ENCODE measurements at regions not wholly inside any gene's neighbourhood (a gene's known extent, or its start where the extent isn't known, plus 50 kb on each side); places are given as distances from the start of the nearest gene placed in this dataset.

GRCh38 chr1:201704439-201704792 is 124.5 kb upstream of the IPO9 start:
- Histone ChIP-seq H3K9ac (no peak overlapping the region), H3K79me2 (ENCODE audit: insufficient read depth) (peaks cover 98% of the 10 kb centered on the region)

GRCh38 chr1:201705389-201705788 is 123.6 kb upstream of the IPO9 start:
- H3K9me2 ChIP-seq, result no peaks in the 10 kb centered on the region
- H3K4me2 ChIP-seq, result 0 out of 2 replicates have a peak overlapping the region, but pooled peaks have one; percentile 1
- H3K79me2 ChIP-seq (ENCODE audit: insufficient read depth), result peaks cover 97% of the 10 kb centered on the region
- H3K27me3 ChIP-seq (ENCODE audit: insufficient read depth), result no peaks in the 10 kb centered on the region
- POLR2A ChIA-PET, result no interaction called here
- peaks cover 60% of the 10 kb centered on the region for H3F3A ChIP-seq (replicated peaks; ENCODE audit: insufficient read depth)
- TF ChIP-seq NFIC (IDR thresholded peaks at IDR 0.05; ENCODE audit: borderline replicate concordance), result no peak
- TF ChIP-seq USF1 (IDR thresholded peaks at IDR 0.05; ENCODE audit: borderline replicate concordance, low read depth), result no peak
- H3K9ac ChIP-seq, result no peak overlapping the region
- H4K20me1 ChIP-seq (ENCODE audit: insufficient read depth), result peaks cover 15% of the 10 kb centered on the region
- peaks cover 3 to 30% of the 10 kb centered on the region in 2 experiments for H3K36me3 ChIP-seq (replicated peaks in 1 of 2; ENCODE audit: control insufficient read depth in 1 of 2, insufficient read depth in 2 of 2, low read length in 1 of 2)
- H3K27ac ChIP-seq (ENCODE audit: low read depth in 2 of 2, low read length in 1 of 2), result peak overlapping the region in 1 of 2 experiments; percentile 98; a peak in 2 of 4 replicates
- no peak for DNase-seq
- no peaks in the 10 kb centered on the region for H3K9me3 ChIP-seq
- WGBS (ENCODE audit: low lambda C conversion rate), result 95% methylated on average over 9 of the region's 9 CpGs
- no peak overlapping the region for H3K4me3 ChIP-seq (ENCODE audit: low read depth in 2 of 2, low read length in 1 of 2)
- CTCF ChIA-PET, result interaction anchor here (0.7 to 35.0 kb wide), 21 partner anchors 9 to 192 kb away, joined by 3 to 827 read pairs (median 8); partner anchors contain the start of gene NAV1
- H3K4me1 ChIP-seq (ENCODE audit: control insufficient read depth in 1 of 2, insufficient read depth in 2 of 2, low read depth in 1 of 2, low read length in 1 of 2), result peaks cover 31 to 54% of the 10 kb centered on the region in 2 experiments
- H2AFZ ChIP-seq (ENCODE audit: low read depth), result no peak overlapping the region

More at GRCh38 chr1:201704439-201704792, 124.5 kb upstream of the IPO9 start:
- Histone ChIP-seq H3K9me2 (no peaks in the 10 kb centered on the region), H4K20me1 (ENCODE audit: insufficient read depth) (peaks cover 15% of the 10 kb centered on the region), H3K9me3 (no peaks in the 10 kb centered on the region), H3K4me1 (ENCODE audit: control insufficient read depth in 1 of 2, insufficient read depth in 2 of 2, low read depth in 1 of 2, low read length in 1 of 2) (peaks cover 28 to 45% of the 10 kb centered on the region in 2 experiments), H3K27ac (ENCODE audit: low read depth in 2 of 2, low read length in 1 of 2) (peak overlapping the region; percentile 24 to 98; a peak in 3 of 4 replicates), H2AFZ (ENCODE audit: low read depth) (no peak overlapping the region), H3K27me3 (ENCODE audit: insufficient read depth) (no peaks in the 10 kb centered on the region), H3K4me3 (ENCODE audit: low read depth in 2 of 2, low read length in 1 of 2) (no peak overlapping the region; a peak in 1 of 4 replicates), H3K4me2 (no peak overlapping the region; the same call in 1 of the 2 replicates), H3F3A (replicated peaks; ENCODE audit: insufficient read depth) (peaks cover 52% of the 10 kb centered on the region), H3K36me3 (replicated peaks in 1 of 2; ENCODE audit: control insufficient read depth in 1 of 2, insufficient read depth in 2 of 2, low read length in 1 of 2) (peaks cover 3 to 27% of the 10 kb centered on the region in 2 experiments)
- ChIA-PET CTCF (interaction anchor here (0.6 to 35.0 kb wide), 44 partner anchors 10 to 225 kb away, joined by 3 to 827 read pairs (median 5); partner anchors contain the start of gene NAV1), POLR2A (interaction anchor here (0.7 to 1.4 kb wide), 2 partner anchors 56 to 144 kb away, joined by 3 to 6 read pairs; no protein-coding TSS in a partner anchor)
- no peak for DNase-seq
- TF ChIP-seq FOXM1 (IDR thresholded peaks at IDR 0.05; ENCODE audit: low read depth), result no peak
- TF ChIP-seq POLR2AphosphoS5 (IDR thresholded peaks at IDR 0.05; ENCODE audit: low read depth, low read length), result no peak
- no peak for TF ChIP-seq ELF1 (IDR thresholded peaks at IDR 0.05)
- no peak for TF ChIP-seq CHD2 (IDR thresholded peaks at IDR 0.05; ENCODE audit: low read length, partially characterized antibody)
- no peak for TF ChIP-seq FOSL2 (IDR thresholded peaks at IDR 0.05; ENCODE audit: borderline replicate concordance, low read depth)
- no peak for TF ChIP-seq TAF1 (IDR thresholded peaks at IDR 0.05; ENCODE audit: borderline replicate concordance, low read depth, low read length)
- TF ChIP-seq SIN3A (IDR thresholded peaks at IDR 0.05; ENCODE audit: borderline replicate concordance, low read depth, low read length), result no peak
- no peak for TF ChIP-seq MEF2A (IDR thresholded peaks at IDR 0.05; ENCODE audit: borderline replicate concordance, low read depth)
- no peak for TF ChIP-seq EZH2phosphoT487 (IDR thresholded peaks at IDR 0.05; ENCODE audit: borderline replicate concordance, low read depth)
- 50% methylated on average over 2 of the region's 2 CpGs for WGBS (ENCODE audit: low lambda C conversion rate)

- TF ChIP-seq GATA2 (CRISPR knock-in tag; IDR thresholded peaks at IDR 0.05) (no peak), NFIC (IDR thresholded peaks at IDR 0.05; ENCODE audit: borderline replicate concordance) (no peak), MAX (IDR thresholded peaks at IDR 0.05; ENCODE audit: low read depth) (no peak), USF1 (IDR thresholded peaks at IDR 0.05; ENCODE audit: borderline replicate concordance, low read depth) (no peak), YY1 (IDR thresholded peaks at IDR 0.05; ENCODE audit: low read depth) (no peak), IRF3 (IDR thresholded peaks at IDR 0.05; ENCODE audit: low read depth, low read length) (no peak), CHD2 (IDR thresholded peaks at IDR 0.05; ENCODE audit: low read length, partially characterized antibody) (no peak), ELF1 (IDR thresholded peaks at IDR 0.05) (no peak), FOXM1 (IDR thresholded peaks at IDR 0.05; ENCODE audit: low read depth) (no peak), TEAD4 (IDR thresholded peaks at IDR 0.05; ENCODE audit: borderline replicate concordance, insufficient read depth) (no peak)
- CTCF ChIA-PET, result interaction anchor here (0.7 to 35.0 kb wide), 6 partner anchors 9 to 171 kb away, joined by 3 to 827 read pairs (median 112); partner anchors contain the start of gene NAV1
- no peak overlapping the region for H3K9ac ChIP-seq
- no peak overlapping the region for H2AFZ ChIP-seq (ENCODE audit: low read depth)
- H3K9me2 ChIP-seq, result no peaks in the 10 kb centered on the region
- peaks cover 98% of the 10 kb centered on the region for H3K79me2 ChIP-seq (ENCODE audit: insufficient read depth)
- no peak overlapping the region for H3K4me2 ChIP-seq
- no peaks in the 10 kb centered on the region for H3K9me3 ChIP-seq
- H3K27me3 ChIP-seq (ENCODE audit: insufficient read depth), result no peaks in the 10 kb centered on the region
- H4K20me1 ChIP-seq (ENCODE audit: insufficient read depth), result peaks cover 15% of the 10 kb centered on the region
- peaks cover 64% of the 10 kb centered on the region for H3F3A ChIP-seq (replicated peaks; ENCODE audit: insufficient read depth)
- no peak for DNase-seq
- 9% methylated on average over 1 of the region's 1 CpG for WGBS (ENCODE audit: low lambda C conversion rate)
- H3K27ac ChIP-seq (ENCODE audit: low read depth in 2 of 2, low read length in 1 of 2), result peak overlapping the region in 1 of 2 experiments; percentile 98; a peak in 1 of 4 replicates
- H3K36me3 ChIP-seq (replicated peaks in 1 of 2; ENCODE audit: control insufficient read depth in 1 of 2, insufficient read depth in 2 of 2, low read length in 1 of 2), result peaks cover 3 to 33% of the 10 kb centered on the region in 2 experiments
- POLR2A ChIA-PET, result no interaction called here
- no peak overlapping the region for H3K4me3 ChIP-seq (ENCODE audit: low read depth in 2 of 2, low read length in 1 of 2)
- peaks cover 31 to 61% of the 10 kb centered on the region in 2 experiments for H3K4me1 ChIP-seq (ENCODE audit: control insufficient read depth in 1 of 2, insufficient read depth in 2 of 2, low read depth in 1 of 2, low read length in 1 of 2)
These were observed 122.8 kb upstream of the IPO9 start for GRCh38 chr1:201706109-201706508.
